NB4 (cell line): ENCODE measurements at regions not wholly inside any gene's neighbourhood (a gene's known extent, or its start where the extent isn't known, plus 50 kb on each side); places are given as distances from the start of the nearest gene placed in this dataset.

ENCODE experiments used
- CTCF ChIP-seq: IDR thresholded peaks from one replicate; pipeline ENCODE4 v1.5.1; 2012; ENCODE audit warnings: low read depth, low read length
- MAX ChIP-seq: IDR thresholded peaks from 2 replicates; pipeline ENCODE4 v1.6.1; 2011; ENCODE audit warnings: low read depth, low read length
- MYC ChIP-seq: IDR thresholded peaks from 2 replicates; pipeline ENCODE4 v1.6.1; 2011; ENCODE audit warnings: low read depth, low read length
- POLR2A ChIP-seq: IDR thresholded peaks from 2 replicates; pipeline ENCODE4 v1.6.1; 2011; ENCODE audit warnings: mild to moderate bottlenecking; ENCODE audit not compliant: insufficient read length; ENCODE audit errors: extremely low read depth

GRCh38 chr15:66947471-66947870 lies 117.9 kb upstream of the SMAD3 start:
- no peak for TF ChIP-seq MYC
- no peak for TF ChIP-seq CTCF
- TF ChIP-seq POLR2A = no peak
- TF ChIP-seq MAX = no peak
